NCI-H345 treated with DMSO at 0.1 percent for 48 hours (cell line): ENCODE measurements at regions not wholly inside any gene's neighbourhood (a gene's known extent, or its start where the extent isn't known, plus 50 kb on each side); places are given as distances from the start of the nearest gene placed in this dataset.

Experiments used
- DNase-seq: peaks from one replicate; lab custom pipeline; 2025; ENCODE audit not compliant: unreplicated experiment; lab: John Stamatoyannopoulos, UW

DNA sequence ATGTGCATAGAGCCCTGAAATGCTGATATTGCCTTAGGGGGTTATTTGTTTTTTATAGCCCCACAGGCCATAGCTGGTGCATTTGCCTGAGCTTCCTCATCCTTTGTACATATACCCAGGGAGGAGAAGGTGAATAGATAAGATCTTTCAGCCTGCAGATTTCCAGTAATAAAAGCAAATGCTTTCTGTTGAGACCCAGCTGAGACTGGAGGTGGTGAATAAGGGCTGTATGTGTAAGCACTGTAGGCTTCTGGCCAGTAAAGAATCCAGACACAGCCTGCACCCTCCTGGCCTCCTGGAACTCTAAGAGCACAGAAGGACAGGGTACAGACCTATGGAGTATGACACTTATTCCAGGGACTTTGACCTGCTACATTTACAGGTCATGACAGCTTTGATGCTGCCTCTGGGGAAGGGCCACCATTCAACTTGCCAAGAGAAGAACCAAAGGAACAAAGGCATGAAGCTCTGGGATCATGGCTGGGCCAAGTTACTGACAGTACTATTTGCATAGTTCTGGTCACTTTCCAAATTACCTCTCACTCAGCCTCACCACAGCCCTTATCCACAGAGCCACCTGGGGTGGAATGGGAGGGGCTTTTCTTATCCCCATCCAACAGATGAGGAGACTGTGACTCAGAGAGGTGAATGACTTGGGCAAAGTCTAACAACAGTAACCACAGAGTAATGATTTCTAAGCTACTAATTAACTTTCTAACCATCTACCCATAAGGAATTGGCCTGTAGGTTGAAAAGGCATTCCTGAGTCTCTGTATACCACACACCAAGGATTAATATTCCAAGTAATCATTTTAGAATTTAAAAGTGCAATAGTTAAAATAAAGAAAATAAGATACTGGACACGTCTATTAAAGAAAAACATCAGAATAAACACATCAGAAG, 604.5 kb upstream of the KLF4 start:
- DNase-seq = no peak

- DNase-seq = no peak
Observed at GRCh38 chr9:108088916-108089315, 599.3 kb upstream of the KLF4 start.

- no peak for DNase-seq
Observed at GRCh38 chr9:108087781-108088180, 598.2 kb upstream of the KLF4 start.

GRCh38 chr9:108086624-108087023, 597.1 kb upstream of the KLF4 start:
- no peak for DNase-seq

DNA sequence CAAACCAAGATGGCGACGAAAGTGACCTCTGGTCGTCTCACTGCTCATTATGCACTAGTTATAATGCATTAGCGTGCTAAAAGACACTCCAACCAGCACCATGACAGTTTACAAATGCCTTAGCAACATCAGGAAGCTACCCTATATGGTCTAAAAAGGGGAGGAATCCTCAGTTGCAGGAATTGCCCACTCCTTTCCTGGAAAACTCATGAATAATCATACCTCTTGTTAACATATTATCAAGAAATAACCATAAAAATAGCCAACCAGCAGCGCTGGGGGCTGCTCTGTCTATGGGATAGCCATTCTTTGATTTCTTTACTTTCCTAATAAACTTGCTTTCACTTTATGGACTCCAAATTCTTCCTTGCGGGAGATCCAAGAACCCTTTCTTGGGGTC, 595.7 kb upstream of the KLF4 start:
- no peak for DNase-seq

GRCh38 chr9:108083796-108084352, 594.3 kb upstream of the KLF4 start:
- no peak for DNase-seq

- DNase-seq = peak; percentile 23
Observed at GRCh38 chr9:108083160-108083750, 593.7 kb upstream of the KLF4 start.

DNA sequence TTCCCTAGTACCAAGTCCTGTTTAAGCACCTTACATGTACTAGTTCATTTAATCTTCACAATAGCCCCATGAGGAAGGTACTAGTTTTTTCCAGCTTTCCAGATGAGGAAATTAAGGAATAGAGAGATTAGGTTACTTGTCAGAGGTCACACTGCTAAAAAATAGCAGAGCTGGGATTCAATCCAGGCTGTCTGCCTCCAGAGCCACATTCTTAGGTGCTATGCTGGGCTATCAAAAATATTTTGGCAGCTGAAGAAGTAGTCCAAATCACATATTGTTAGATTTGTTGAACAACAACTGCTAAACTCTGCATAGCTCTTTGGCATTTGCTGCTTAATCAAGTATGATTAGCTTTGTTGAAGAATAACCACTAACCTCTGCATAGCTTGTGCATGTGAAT, 591.5 kb upstream of the KLF4 start:
- no peak for DNase-seq

- no peak for DNase-seq
Observed at GRCh38 chr9:108080285-108080684, 590.7 kb upstream of the KLF4 start.

GRCh38 chr9:108078811-108079210, 589.2 kb upstream of the KLF4 start:
- DNase-seq = no peak

DNA sequence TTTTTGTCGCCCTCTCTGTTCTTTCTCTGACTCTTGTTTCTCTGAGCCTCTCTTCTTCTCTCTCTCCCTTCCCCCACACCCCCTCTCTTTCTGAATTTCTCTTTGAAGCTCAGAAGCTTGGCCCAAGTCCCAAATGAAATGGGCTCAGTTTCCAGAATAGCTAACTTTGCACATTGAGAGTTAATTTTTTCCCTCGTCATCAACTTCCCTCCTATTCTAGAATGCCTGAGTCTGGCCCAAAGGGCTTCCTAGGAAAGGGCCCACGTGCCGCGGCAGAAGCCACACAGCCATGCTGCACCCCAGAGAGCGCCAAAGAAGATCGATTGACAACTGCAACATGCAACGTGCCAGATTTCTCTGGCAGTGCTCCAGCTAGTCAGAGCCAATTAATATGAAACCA, 588.8 kb upstream of the KLF4 start:
- DNase-seq = no peak

GRCh38 chr9:108077556-108077955, 588.0 kb upstream of the KLF4 start:
- no peak for DNase-seq

DNA sequence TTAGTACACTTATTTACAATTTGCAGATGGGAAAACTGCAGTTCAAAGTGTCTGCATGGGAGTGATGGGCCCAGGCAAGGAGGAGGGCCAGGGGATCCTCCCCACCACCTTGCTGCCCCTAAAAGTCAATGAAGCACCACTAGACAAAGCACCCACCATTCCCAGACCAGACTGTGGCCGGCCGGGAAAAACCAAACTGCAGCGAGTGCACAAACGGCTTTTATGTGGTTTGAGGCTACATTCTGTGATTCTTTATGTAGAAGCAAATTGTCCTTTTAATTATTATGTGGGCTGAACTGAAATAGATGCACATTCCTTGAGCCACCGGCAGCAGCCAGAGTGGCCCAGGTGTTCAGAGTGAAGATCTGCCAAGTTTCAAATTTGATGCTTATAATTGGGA, 585.3 kb upstream of the KLF4 start:
- no peak for DNase-seq

DNA sequence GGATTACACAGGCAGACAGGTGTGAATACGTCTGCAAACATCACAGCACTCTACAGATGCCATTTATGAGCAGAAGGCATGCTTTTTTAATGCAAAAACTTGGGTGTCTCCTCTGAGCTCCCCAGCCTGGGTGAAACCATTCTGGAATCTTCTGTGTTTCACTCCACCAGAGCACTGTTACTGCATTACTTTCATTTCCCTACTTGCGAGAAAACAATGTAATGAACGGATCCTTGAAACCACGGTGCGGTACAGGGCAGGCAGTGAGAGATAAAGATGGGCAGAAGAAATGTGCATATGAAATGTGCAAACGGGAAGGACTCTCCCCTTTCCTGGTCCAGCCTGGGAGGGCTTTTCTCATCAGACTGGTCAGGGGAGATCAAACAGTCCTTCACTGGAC, 584.3 kb upstream of the KLF4 start:
- no peak for DNase-seq

DNA sequence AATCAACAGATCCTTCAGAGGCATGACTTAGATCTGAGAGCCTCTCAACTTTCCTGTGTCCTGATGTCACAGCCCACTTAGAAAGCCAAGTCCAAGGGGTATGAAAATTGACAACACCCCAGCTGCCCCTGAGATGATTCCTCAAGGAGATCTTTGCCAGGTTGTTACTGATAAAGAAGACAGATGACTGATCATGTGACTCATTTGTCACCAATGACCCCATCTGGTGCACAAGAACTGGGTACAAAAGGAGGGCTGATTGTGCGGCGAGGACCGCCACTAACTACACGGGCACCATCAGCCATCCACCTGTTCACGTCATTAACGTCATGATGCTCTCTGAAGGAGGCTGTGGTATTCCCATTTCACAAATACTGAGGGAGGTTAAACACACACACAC, 583.2 kb upstream of the KLF4 start:
- DNase-seq = no peak

- no peak for DNase-seq
Observed at GRCh38 chr9:108070861-108071260, 581.3 kb upstream of the KLF4 start.

DNA sequence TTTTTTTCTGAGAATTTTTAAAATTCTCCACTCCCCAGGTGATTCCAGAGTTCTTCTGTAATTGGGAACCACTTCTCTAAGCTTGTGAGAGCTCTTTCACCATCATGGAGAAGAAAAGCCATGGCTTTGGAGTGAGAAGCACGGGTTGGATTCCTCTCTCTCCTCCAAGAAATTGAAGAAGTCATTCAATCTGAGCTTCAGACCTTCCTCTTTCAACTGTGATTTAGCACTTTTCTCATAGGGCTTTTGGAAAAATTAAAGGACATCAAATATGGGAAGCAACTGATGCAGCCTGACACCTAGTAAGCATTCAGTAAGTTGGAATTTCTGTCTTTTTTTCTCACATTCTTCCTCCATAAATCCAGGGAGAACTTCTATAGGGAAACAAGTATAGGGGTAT, 580.4 kb upstream of the KLF4 start:
- no peak for DNase-seq

DNA sequence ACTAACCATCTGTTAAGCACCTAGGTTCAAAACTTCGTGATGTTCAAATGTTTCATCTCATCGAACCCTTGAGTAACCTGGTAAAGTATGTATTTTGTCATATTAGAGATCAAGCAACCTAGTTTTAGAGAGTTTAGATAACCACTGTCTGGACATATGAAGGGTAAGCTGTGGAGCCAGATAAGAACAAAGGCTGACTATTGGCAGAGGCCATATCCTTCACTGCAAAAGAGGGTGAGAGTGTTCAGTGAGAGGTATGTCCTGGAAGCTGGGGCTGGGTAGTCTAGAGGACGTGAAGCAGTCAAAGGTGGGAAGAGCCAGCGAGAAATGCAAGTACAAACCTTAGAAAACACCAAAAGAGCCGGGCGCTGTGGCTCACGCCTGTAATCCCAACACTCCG, 573.1 kb upstream of the KLF4 start:
- DNase-seq = no peak

DNA sequence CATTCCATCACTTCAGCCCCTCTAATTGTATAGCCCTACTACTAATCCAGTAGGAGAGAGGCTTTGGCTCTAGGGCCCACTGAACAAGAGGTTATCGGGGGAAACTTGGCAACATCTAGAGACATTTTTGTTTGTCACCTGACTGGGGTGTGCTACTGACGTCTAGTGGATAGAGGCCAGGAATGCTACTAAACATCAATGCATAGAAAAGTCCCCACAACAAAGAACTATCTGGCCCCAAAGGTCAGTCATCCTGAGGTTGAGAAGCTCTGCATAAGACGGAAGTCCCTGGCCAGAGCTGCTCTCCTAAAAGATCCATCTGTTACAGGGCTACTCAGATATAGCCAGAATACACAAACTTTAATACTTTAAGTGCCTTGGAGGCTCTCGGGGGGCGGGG, 570.6 kb upstream of the KLF4 start:
- DNase-seq = no peak

DNA sequence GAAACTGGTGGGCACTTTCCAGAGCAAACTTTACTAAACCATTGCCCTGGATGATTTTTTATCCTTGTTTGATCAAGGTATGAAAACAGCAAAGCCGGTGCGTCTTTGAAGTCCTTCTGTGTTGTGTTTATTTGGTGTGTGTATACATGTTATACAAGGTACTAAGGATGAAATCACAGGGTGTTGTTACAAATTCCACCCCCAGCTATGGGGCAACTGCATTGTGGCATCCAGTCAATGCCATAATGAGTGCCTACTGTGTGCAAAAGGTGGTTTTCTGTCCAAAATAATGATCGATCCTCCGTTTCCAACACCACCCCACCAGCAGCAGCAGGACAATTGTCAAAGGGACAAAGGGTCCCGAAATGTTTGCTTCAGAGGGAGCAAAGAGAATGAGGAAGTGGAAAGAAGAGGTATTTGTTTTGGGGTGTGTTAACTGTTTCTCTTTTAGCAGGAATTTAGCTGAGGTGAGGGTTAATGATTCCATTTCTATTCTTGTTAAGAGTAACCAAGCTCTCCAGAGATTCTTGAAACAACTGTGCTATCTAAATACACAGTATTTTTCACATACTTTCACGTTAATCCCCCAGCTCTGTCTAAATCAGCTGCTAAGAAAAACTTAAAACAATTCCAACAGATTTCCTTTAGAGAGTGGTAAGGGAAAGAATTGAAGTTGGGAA, 568.7 kb upstream of the KLF4 start:
- no peak for DNase-seq

DNA sequence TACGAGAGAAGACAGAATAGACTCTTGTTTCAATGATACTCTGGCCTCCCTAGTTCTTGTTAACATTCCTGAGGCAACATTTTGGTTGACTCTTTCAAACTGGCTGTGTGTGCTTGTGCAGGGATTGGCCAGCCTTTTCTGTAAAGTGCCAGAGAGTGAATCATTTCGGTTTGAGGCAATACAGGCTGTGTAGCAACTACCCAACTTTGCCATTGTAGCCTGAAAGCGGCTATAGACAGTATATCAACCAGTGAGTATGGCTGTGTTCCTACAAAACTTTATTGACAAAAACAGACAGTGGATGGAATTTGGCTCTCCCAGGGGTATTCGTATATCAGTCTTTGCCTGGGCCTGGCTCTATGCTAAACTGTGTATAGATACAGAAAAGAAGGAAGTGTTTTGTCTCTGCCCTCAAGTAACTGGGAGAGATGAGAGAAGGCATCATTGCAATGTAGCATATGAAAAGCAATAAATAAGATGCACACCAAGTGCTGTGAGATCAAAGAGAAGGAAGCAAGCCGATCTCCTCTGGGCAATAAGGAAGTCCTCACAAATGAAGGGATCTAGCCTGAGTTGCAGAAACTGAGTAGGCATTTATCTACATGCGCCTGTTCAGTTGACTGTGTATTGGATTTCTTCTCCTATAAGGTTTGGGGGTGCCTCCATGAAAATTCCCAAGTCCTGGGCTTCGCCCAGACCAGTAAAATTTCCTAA, 568.0 kb upstream of the KLF4 start:
- no peak for DNase-seq
